IMR-90 (cell line): ENCODE measurements at regions not wholly inside any gene's neighbourhood (a gene's known extent, or its start where the extent isn't known, plus 50 kb on each side); places are given as distances from the start of the nearest gene placed in this dataset.
A peak's percentile ranks its signal among the peaks of the same experiment; 100 is the strongest.

Experiments
- ATAC-seq: fragments of 200-7000 bp; cut with Tn5 transposase; 2 replicates; pipeline ENCODE4 v1.9.1; 2020; ENCODE audit warnings: low read depth, mild to moderate bottlenecking, moderate library complexity
- BruUV-seq: library from RNA; stranded (reverse); fragments of 400-500 nt; replicated peaks from 2 replicates; lab custom pipeline; 2021; lab: Mats Ljungman, UMichigan
- CTCF ChIA-PET: fragments of 300-600 bp; formaldehyde crosslinking; extraction: SDS; loops from one replicate; lab custom pipeline; 2021; ENCODE audit warnings: antibody characterized with exemption; lab: Yijun Ruan, JAX
- POLR2A ChIA-PET: fragments of 300-600 bp; sonication (Branson Sonifier 250); formaldehyde crosslinking; loops from one replicate; lab custom pipeline; 2022; ENCODE audit warnings: antibody characterized with exemption; ENCODE audit not compliant: unreplicated experiment; lab: Charles Lee
- DNase-seq: peaks from one replicate; pipeline ENCODE4 v3.0.0; 2013
- H2AFZ ChIP-seq: replicated peaks from 2 replicates; pipeline ENCODE3; 2013; ENCODE audit warnings: low read length, mild to moderate bottlenecking; ENCODE audit not compliant: poor library complexity
- H2AK5ac ChIP-seq: 2 replicates; pipeline ENCODE4 v1.6.1; 2013; ENCODE audit warnings: low read depth, low read length, inconsistent platforms
- H2AK9ac ChIP-seq: replicated peaks from 2 replicates; pipeline ENCODE3; 2013; ENCODE audit warnings: mild to moderate bottlenecking, low read depth, low read length, moderate library complexity; ENCODE audit not compliant: poor library complexity
- H2BK120ac ChIP-seq: 2 replicates; pipeline ENCODE4 v1.6.1; 2013; ENCODE audit warnings: low read depth, low read length, inconsistent platforms
- H2BK15ac ChIP-seq: 3 replicates; pipeline ENCODE4 v1.6.1; 2013; ENCODE audit warnings: low read depth, low read length, inconsistent platforms
- H2BK20ac ChIP-seq: 2 replicates; pipeline ENCODE4 v1.6.1; 2013; ENCODE audit warnings: low read depth, mild to moderate bottlenecking, inconsistent platforms, low read length, moderate library complexity
- H2BK5ac ChIP-seq: 2 replicates; pipeline ENCODE4 v1.6.1; 2013; ENCODE audit warnings: mild to moderate bottlenecking, low read depth, low read length, inconsistent platforms; ENCODE audit not compliant: poor library complexity, severe bottlenecking
- H3K14ac ChIP-seq: replicated peaks from 2 replicates; pipeline ENCODE4 v1.6.1; 2013; ENCODE audit warnings: low read depth, low read length, inconsistent platforms
- H3K18ac ChIP-seq: 2 replicates; pipeline ENCODE4 v1.6.1; 2013; ENCODE audit warnings: low read depth, low read length, control low read depth
- H3K23ac ChIP-seq: 2 replicates; pipeline ENCODE4 v1.6.1; 2013; ENCODE audit warnings: low read depth, low read length, inconsistent platforms
- H3K27ac ChIP-seq: 2 replicates; pipeline ENCODE4 v1.5.1; 2013; ENCODE audit warnings: mild to moderate bottlenecking, control low read depth, low read length; ENCODE audit not compliant: insufficient read depth
- H3K27me3 ChIP-seq: 2 replicates; pipeline ENCODE4 v1.6.1; 2013; ENCODE audit warnings: low read length; ENCODE audit not compliant: control insufficient read depth, insufficient read depth
- H3K36me3 ChIP-seq: 2 replicates; pipeline ENCODE4 v1.6.1; 2013; ENCODE audit warnings: low read length, mixed read lengths; ENCODE audit not compliant: control insufficient read depth, insufficient read depth
- H3K4ac ChIP-seq: 2 replicates; pipeline ENCODE4 v1.6.1; 2013; ENCODE audit warnings: low read depth, low read length, inconsistent platforms
- H3K4me1 ChIP-seq: 2 replicates; pipeline ENCODE4 v1.6.1; 2013; ENCODE audit warnings: low read length, mixed read lengths; ENCODE audit not compliant: control insufficient read depth, insufficient read depth
- H3K4me2 ChIP-seq: 2 replicates; pipeline ENCODE4 v1.6.1; 2013; ENCODE audit warnings: low read depth, mild to moderate bottlenecking, control low read depth, low read length, moderate library complexity
- H3K4me3 ChIP-seq: 2 replicates; pipeline ENCODE4 v1.5.1; 2013; ENCODE audit warnings: low read depth, mild to moderate bottlenecking, control low read depth, low read length, moderate library complexity; ENCODE audit not compliant: insufficient read depth
- H3K56ac ChIP-seq: 2 replicates; pipeline ENCODE4 v1.6.1; 2013; ENCODE audit warnings: low read length, inconsistent platforms; ENCODE audit not compliant: insufficient read depth; ENCODE audit errors: extremely low read depth
- H3K79me1 ChIP-seq, 2 experiments: 2 replicates each; pipeline ENCODE4 v1.6.1; 2013; ENCODE audit warnings: low read length in 2 of 2, inconsistent platforms in 1 of 2, low read depth in 1 of 2
- H3K9ac ChIP-seq: 2 replicates; pipeline ENCODE4 v1.6.1; 2013; ENCODE audit warnings: low read depth, low read length, control low read depth
- H3K9me1 ChIP-seq: 2 replicates; pipeline ENCODE4 v1.6.1; 2013; ENCODE audit warnings: low read length, inconsistent platforms; ENCODE audit not compliant: insufficient read depth
- H3K9me3 ChIP-seq: 2 replicates; pipeline ENCODE4 v1.6.1; 2013; ENCODE audit warnings: low read length; ENCODE audit not compliant: control insufficient read depth, insufficient read depth
- H4K20me1 ChIP-seq: 2 replicates; pipeline ENCODE4 v1.6.1; 2013; ENCODE audit warnings: low read length, inconsistent platforms; ENCODE audit not compliant: insufficient read depth
- H4K5ac ChIP-seq: 2 replicates; pipeline ENCODE4 v1.6.1; 2013; ENCODE audit warnings: mild to moderate bottlenecking, low read depth, low read length, control low read depth
- H4K8ac ChIP-seq, 2 experiments: 2 replicates each; pipeline ENCODE4 v1.6.1; 2013; ENCODE audit warnings: low read depth in 2 of 2, low read length in 2 of 2, control low read depth in 1 of 2, inconsistent platforms in 1 of 2
- H4K91ac ChIP-seq: 2 replicates; pipeline ENCODE4 v1.6.1; 2013; ENCODE audit warnings: low read depth, low read length, inconsistent platforms; ENCODE audit not compliant: insufficient read depth
- CEBPB ChIP-seq: IDR thresholded peaks from 2 replicates; pipeline ENCODE4 v1.6.1; 2012; ENCODE audit warnings: low read depth, low read length, improper control_type of control experiment
- MAZ ChIP-seq: IDR thresholded peaks from 2 replicates; pipeline ENCODE4 v1.6.1; 2012; ENCODE audit warnings: low read depth, mild to moderate bottlenecking, low read length, improper control_type of control experiment, moderate library complexity, borderline replicate concordance
- dilution Hi-C: fragments of 300-500 bp; cut with HindIII; formaldehyde crosslinking; loops from one replicate; pipeline ENCODE4 v1.14.3; 2018; ENCODE audit warnings: low sequenced_read_pairs; ENCODE audit not compliant: unreplicated experiment
- in situ Hi-C: fragments of 300-500 bp; cut with MboI; formaldehyde crosslinking; loops from 3 replicates; pipeline ENCODE4 v1.14.3; 2019; ENCODE audit warnings: low sequenced_read_pairs, inconsistent platforms, mixed read lengths
- intact Hi-C: fragments of 100-400 bp; cut with micrococcal nuclease; formaldehyde crosslinking; loops from 2 replicates; pipeline ENCODE4 v1.10.0; 2022

GRCh38 chr15:25937796-25938195 lies 74.7 kb upstream of the ATP10A start:
- Histone ChIP-seq H2AK9ac (no peak overlapping the region), H4K20me1 (no peaks in the 10 kb centered on the region), H3K36me3 (no peaks in the 10 kb centered on the region), H2BK15ac (no peak overlapping the region), H3K56ac (no peak overlapping the region), H2BK120ac (no peak overlapping the region), H3K4me3 (no peak overlapping the region), H2BK5ac (no peak overlapping the region), H3K27me3 (peaks cover 5% of the 10 kb centered on the region), H3K9me1 (peaks cover 4% of the 10 kb centered on the region; the same call in 1 of the 2 replicates), H3K27ac (no peak overlapping the region), H2BK20ac (no peak overlapping the region), H4K5ac (no peak overlapping the region), H3K4ac (no peak overlapping the region), H2AK5ac (no peak overlapping the region), H4K91ac (no peak overlapping the region), H3K4me1 (peaks cover 3% of the 10 kb centered on the region; the same call in 1 of the 2 replicates), H3K79me1 (no peaks in the 10 kb centered on the region), H4K8ac (no peak overlapping the region), H3K18ac (no peak overlapping the region), H3K14ac (no peak overlapping the region), H3K9me3 (no peaks in the 10 kb centered on the region), H3K4me2 (no peak overlapping the region), H2AFZ (no peak overlapping the region), H3K23ac (no peak overlapping the region), H3K9ac (no peak overlapping the region)
- POLR2A ChIA-PET, result no interaction called here
- intact Hi-C loops (no loop called here), in situ Hi-C loops (loop anchor here (10.0 kb wide), 2 partner anchors 243 to 433 kb away; no protein-coding TSS in a partner anchor), dilution Hi-C loops (no loop called here)
- no TSS peak for BruUV-seq
- TF ChIP-seq CEBPB (peak; percentile 49), MAZ (no peak)
- ATAC-seq (no peak), DNase-seq (no peak)
- CTCF ChIA-PET, result no interaction called here
